Right atrium auricular region (tissue), 2 donors: ENCODE measurements at regions not wholly inside any gene's neighbourhood (a gene's known extent, or its start where the extent isn't known, plus 50 kb on each side); places are given as distances from the start of the nearest gene placed in this dataset.

Experiments used
- DNase-seq: peaks from one replicate; pipeline ENCODE4 v3.0.0-alpha.2; 2019; ENCODE audit warnings: low spot score
- H3K27ac ChIP-seq, 2 donors: fragments of 200-600 bp; sonication (generic); 1 replicate in 1 of 2; 2 replicates in 1 of 2; pipeline ENCODE4 v1.5.1; 2016 to 2019
- H3K27me3 ChIP-seq, 2 donors: fragments of 200-600 bp; sonication (generic); one replicate each; pipeline versions ENCODE4 v1.5.1 to v1.6.0; 2017 to 2019
- H3K36me3 ChIP-seq: fragments of 200-600 bp; sonication (generic); one replicate; pipeline ENCODE4 v1.5.1; 2016
- H3K4me1 ChIP-seq, 2 donors: fragments of 200-600 bp; sonication (generic); one replicate each; pipeline versions ENCODE4 v1.5.1 to v1.6.0; 2017 to 2019
- H3K4me3 ChIP-seq, 2 donors: fragments of 200-600 bp; sonication (generic); 1 replicate in 1 of 2; 2 replicates in 1 of 2; pipeline ENCODE4 v1.5.1; 2017 to 2019; ENCODE audit warnings: mild to moderate bottlenecking in 1 of 2, moderate library complexity in 1 of 2
- H3K9me3 ChIP-seq, 2 donors: fragments of 200-600 bp; sonication (generic); one replicate each; pipeline ENCODE4 v1.5.1; 2019
- CTCF ChIP-seq, 2 donors: fragments of 200-600 bp; sonication (generic); IDR thresholded peaks; one replicate each; pipeline ENCODE4 v1.5.1; 2019; ENCODE audit warnings: antibody characterized with exemption in 2 of 2

- TF ChIP-seq CTCF (IDR thresholded peaks at IDR 0.05), result no peak
- no peak for DNase-seq
- no peak overlapping the region for H3K4me3 ChIP-seq
Measured at GRCh38 chr16:76749780-76750375, 441.1 kb upstream of the MON1B start.

GRCh38 chr16:76755496-76755895 is 435.5 kb upstream of the MON1B start:
- TF ChIP-seq CTCF (IDR thresholded peaks at IDR 0.05), result no peak
- no peaks in the 10 kb centered on the region for H3K36me3 ChIP-seq
- H3K9me3 ChIP-seq, result peaks cover 0 to 10% of the 10 kb centered on the region in 2 donors
- H3K4me3 ChIP-seq, result no peak overlapping the region
- H3K4me1 ChIP-seq, result no peaks in the 10 kb centered on the region
- no peaks in the 10 kb centered on the region for H3K27me3 ChIP-seq
- H3K27ac ChIP-seq, result no peak overlapping the region
- no peak for DNase-seq

More at GRCh38 chr16:76749780-76750375, 441.1 kb upstream of the MON1B start:
- no peaks in the 10 kb centered on the region for H3K27me3 ChIP-seq
- H3K9me3 ChIP-seq, result no peaks in the 10 kb centered on the region
- H3K36me3 ChIP-seq, result no peaks in the 10 kb centered on the region
- H3K27ac ChIP-seq, result no peak overlapping the region
- no peaks in the 10 kb centered on the region for H3K4me1 ChIP-seq

- DNase-seq, result no peak
- H3K4me3 ChIP-seq, result no peak overlapping the region
- no peaks in the 10 kb centered on the region for H3K27me3 ChIP-seq
- TF ChIP-seq CTCF (IDR thresholded peaks at IDR 0.05), result no peak
- H3K27ac ChIP-seq, result no peak overlapping the region
- H3K36me3 ChIP-seq, result no peaks in the 10 kb centered on the region
- no peaks in the 10 kb centered on the region for H3K4me1 ChIP-seq
- peaks cover 0 to 15% of the 10 kb centered on the region in 2 donors for H3K9me3 ChIP-seq
Measured at GRCh38 chr16:76756423-76756822, 434.6 kb upstream of the MON1B start.

GRCh38 chr16:76756951-76757350 is 434.0 kb upstream of the MON1B start:
- Histone ChIP-seq H3K36me3 (no peaks in the 10 kb centered on the region), H3K4me1 (no peaks in the 10 kb centered on the region), H3K4me3 (no peak overlapping the region), H3K27ac (no peak overlapping the region), H3K9me3 (peaks cover 0 to 15% of the 10 kb centered on the region in 2 donors), H3K27me3 (no peaks in the 10 kb centered on the region)
- no peak for TF ChIP-seq CTCF (IDR thresholded peaks at IDR 0.05)
- no peak for DNase-seq

- Histone ChIP-seq H3K36me3 (no peaks in the 10 kb centered on the region), H3K27ac (no peak overlapping the region), H3K27me3 (no peaks in the 10 kb centered on the region), H3K9me3 (peaks cover 0 to 25% of the 10 kb centered on the region in 2 donors), H3K4me3 (no peak overlapping the region), H3K4me1 (no peaks in the 10 kb centered on the region)
- no peak for DNase-seq
- no peak for TF ChIP-seq CTCF (IDR thresholded peaks at IDR 0.05)
Measured at GRCh38 chr16:76766538-76766937, 424.5 kb upstream of the MON1B start.

- no peak for DNase-seq
- no peaks in the 10 kb centered on the region for H3K27me3 ChIP-seq
- H3K4me3 ChIP-seq, result no peak overlapping the region
- TF ChIP-seq CTCF (IDR thresholded peaks at IDR 0.05), result no peak
- H3K27ac ChIP-seq, result no peak overlapping the region
- H3K9me3 ChIP-seq, result peaks cover 0 to 17% of the 10 kb centered on the region in 2 donors
- no peaks in the 10 kb centered on the region for H3K4me1 ChIP-seq
- no peaks in the 10 kb centered on the region for H3K36me3 ChIP-seq
Measured at GRCh38 chr16:76768316-76768715, 422.7 kb upstream of the MON1B start.
